AG09319 (cell line): ENCODE measurements at regions not wholly inside any gene's neighbourhood (a gene's known extent, or its start where the extent isn't known, plus 50 kb on each side); places are given as distances from the start of the nearest gene placed in this dataset.

Experiments used
- DNase-seq: peaks from one replicate; pipeline ENCODE4 v3.0.0-alpha.2; 2010; ENCODE audit warnings: low read depth; ENCODE audit errors: extremely low read depth
- TF ChIP-seq, protein P1 (sequence below): IDR thresholded peaks from 2 replicates; pipeline ENCODE4 v1.5.1; 2011; ENCODE audit warnings: low read depth, mild to moderate bottlenecking, inconsistent platforms, low read length, moderate library complexity

DNA sequence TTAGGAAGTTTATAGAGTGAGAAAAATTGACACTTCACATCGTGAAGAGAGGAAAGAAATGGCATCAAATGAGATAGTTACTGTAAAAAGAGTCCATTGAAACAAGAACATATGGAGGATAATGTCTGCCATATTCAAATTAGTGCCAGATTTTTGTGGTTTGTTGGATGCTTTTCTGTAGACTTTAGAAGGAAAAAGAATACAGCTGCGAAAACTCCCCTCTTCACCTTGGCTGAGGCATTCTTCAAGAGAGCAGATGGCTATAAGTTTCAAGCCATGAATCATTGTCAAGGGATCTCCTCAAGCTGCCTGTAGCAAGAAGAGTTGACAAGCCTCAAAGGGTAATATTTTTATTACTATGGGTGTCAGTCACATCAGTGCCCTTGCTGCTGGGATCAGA is 507.4 kb upstream of the RAG2 start:
- DNase-seq = no peak
- TF ChIP-seq, protein P1, sequence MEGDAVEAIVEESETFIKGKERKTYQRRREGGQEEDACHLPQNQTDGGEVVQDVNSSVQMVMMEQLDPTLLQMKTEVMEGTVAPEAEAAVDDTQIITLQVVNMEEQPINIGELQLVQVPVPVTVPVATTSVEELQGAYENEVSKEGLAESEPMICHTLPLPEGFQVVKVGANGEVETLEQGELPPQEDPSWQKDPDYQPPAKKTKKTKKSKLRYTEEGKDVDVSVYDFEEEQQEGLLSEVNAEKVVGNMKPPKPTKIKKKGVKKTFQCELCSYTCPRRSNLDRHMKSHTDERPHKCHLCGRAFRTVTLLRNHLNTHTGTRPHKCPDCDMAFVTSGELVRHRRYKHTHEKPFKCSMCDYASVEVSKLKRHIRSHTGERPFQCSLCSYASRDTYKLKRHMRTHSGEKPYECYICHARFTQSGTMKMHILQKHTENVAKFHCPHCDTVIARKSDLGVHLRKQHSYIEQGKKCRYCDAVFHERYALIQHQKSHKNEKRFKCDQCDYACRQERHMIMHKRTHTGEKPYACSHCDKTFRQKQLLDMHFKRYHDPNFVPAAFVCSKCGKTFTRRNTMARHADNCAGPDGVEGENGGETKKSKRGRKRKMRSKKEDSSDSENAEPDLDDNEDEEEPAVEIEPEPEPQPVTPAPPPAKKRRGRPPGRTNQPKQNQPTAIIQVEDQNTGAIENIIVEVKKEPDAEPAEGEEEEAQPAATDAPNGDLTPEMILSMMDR = no peak

DNA sequence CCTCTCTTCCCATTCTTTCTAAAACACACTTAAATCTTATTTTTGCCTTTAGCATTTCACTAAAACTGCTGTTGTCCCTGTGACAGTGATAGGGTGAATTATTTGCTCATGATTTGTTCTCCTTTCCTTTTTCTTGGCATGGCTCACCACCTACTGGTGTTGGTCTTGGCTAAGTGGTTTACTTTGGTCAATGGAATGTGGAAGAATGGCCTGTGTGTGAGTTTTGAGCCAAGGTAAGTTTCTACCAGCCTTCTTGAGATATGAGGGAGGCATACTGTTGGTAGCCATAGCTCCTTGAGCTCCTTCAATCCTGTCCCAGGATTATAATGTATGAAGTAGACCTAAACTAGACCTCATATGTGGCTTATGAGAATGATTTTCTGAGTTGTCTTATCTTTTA is 506.3 kb upstream of the RAG2 start:
- TF ChIP-seq, protein P1 = no peak
- DNase-seq = no peak

DNA sequence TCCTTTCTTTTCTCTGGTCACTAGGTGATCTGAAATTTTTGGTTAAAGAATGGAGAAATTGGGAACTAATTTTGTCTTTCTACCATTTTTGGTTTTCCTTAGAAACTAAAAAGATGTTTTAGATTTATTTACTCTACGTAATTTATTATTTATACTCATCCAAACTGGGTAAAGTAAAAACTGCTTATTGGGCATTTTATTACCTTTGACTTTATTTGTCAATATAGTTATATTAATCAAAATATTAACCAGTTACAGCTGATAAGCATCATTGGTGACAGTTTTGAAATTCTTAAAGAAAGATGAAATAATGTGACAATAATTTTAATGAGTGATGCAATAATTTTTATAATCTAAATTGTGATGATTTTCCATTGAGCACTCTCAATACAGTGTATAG is 502.0 kb upstream of the RAG2 start:
- DNase-seq = no peak
- TF ChIP-seq, protein P1 = no peak

DNA sequence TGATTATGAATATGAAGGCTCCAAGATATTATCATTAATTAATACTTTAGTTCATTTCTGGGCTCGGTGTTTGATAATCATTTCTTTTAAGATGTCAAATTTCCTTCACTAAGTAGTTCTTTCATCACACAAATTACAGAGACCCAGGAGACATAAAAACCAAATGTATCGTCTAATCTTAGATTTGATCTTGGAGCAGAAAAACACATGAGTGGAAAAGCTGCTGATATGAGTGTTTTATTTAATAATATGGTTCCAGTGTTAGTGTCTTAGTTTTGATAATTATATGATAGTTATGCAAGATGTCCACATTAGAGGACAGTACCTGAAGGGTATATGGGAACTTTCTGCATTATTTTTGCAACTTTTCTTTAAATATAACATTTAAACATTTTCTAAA is 494.5 kb upstream of the RAG2 start:
- DNase-seq = no peak
- TF ChIP-seq, protein P1 = no peak

DNA sequence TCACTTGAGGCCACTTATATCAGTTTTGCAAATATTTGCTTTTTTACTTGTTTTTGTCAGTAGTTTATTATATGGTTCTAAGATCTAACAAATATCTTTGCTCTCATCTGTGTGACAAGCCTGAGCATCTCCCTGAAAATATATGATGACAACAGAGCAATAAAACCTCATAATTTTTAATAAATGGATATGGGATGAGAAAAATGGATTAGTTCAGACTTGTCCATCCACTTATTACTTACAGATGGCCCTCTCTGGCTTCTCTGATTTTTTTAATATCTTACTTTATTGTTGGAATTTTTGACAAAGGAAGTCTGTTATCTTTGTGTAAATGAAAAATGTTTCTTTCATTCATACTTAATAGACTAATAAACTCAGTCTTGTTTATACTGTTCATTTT is 491.4 kb upstream of the RAG2 start:
- TF ChIP-seq, protein P1 = no peak
- no peak for DNase-seq

DNA sequence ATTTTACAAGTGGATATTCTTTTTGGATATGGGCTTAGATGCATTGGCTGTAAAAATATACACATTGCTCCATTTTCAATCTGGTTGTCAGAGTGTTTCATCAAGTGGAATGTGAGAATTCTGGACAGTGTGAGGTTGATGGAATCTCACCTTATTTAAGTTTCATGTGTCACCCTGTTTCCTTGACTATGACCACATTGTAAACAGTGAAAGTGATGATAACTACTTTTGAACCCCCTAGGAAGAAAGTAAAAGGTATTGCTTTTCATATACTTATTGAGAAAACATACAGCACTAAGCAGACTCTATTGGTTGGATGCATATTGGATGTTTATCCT is 490.5 kb upstream of the RAG2 start:
- TF ChIP-seq, protein P1 = no peak
- DNase-seq = no peak

DNA sequence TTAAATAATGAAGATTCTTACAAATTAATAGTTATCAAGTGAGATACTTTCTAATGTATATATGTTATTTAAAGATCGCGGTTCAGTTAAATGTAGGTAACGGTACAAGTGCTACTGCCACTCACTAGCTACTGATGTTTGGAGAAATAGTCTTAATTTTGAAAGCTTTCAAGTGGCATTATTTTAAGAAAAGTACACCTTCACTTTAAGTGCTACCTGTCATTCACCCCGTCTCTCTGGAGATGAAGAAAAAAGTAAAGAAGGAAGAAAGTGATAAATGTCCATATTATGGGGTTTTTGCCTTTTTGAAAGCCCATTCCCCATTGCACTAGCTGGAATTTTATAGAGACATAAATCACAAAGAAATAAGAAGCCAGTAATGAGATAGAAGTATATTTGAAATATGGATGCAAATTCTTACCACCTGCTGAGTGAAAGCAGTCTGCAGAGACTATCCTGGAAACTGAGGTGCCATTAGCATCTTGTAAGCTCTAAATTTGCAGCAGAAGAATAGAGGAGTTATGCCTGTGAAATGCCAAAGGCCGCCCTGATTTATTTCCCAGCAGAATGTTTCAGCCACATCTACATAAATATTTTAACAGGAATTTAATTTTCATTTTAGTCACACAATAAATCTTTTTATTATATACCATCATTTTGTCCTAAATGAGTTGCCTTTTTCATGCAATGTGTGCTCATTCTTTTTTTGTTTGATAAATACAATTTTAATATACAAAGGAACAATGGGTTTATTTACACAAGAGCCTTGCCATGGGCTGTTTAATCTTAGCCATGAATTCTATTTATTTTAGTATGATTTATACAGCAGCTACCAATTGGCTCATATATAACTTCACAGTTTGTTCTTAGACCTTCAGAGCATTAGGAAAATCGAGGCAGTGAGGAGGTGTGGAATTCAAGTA is 489.9 kb upstream of the RAG2 start:
- no peak for DNase-seq
- TF ChIP-seq, protein P1 = no peak
